Nephron progenitor cell (in vitro differentiated cells): ENCODE measurements at regions not wholly inside any gene's neighbourhood (a gene's known extent, or its start where the extent isn't known, plus 50 kb on each side); places are given as distances from the start of the nearest gene placed in this dataset.

Experiments
- DNase-seq: peaks from one replicate; pipeline ENCODE4 v3.0.0; 2021
- H3K27ac Mint-ChIP-seq: 2 replicates; pipeline ENCODE4 v1.8.0; 2021; ENCODE audit warnings: mild to moderate bottlenecking, moderate library complexity, mixed read lengths
- H3K27me3 Mint-ChIP-seq: 2 replicates; pipeline ENCODE4 v1.8.0; 2021; ENCODE audit warnings: mild to moderate bottlenecking, low read depth, mixed read lengths; ENCODE audit not compliant: poor library complexity
- H3K36me3 Mint-ChIP-seq: 2 replicates; pipeline ENCODE4 v1.8.0; 2021; ENCODE audit warnings: low read depth, mixed read lengths
- H3K4me1 Mint-ChIP-seq: 2 replicates; pipeline ENCODE4 v1.8.0; 2021; ENCODE audit warnings: mixed read lengths
- H3K4me3 Mint-ChIP-seq: 2 replicates; pipeline ENCODE4 v1.8.0; 2021; ENCODE audit warnings: mild to moderate bottlenecking, moderate library complexity, mixed read lengths
- H3K9me3 Mint-ChIP-seq: 2 replicates; pipeline ENCODE4 v1.8.0; 2021; ENCODE audit warnings: mild to moderate bottlenecking, moderate library complexity, mixed read lengths
- TF ChIP-seq, protein P1 (sequence below): fragments of 200-600 bp; sonication (generic); IDR thresholded peaks from 2 replicates; pipeline ENCODE4 v1.5.0; 2021; ENCODE audit warnings: antibody characterized with exemption

GRCh38 chr4:130851107-130851506, 1755.2 kb downstream of the C4orf33 start:
- no peaks in the 10 kb centered on the region for H3K4me1 Mint-ChIP-seq
- TF ChIP-seq, protein P1, sequence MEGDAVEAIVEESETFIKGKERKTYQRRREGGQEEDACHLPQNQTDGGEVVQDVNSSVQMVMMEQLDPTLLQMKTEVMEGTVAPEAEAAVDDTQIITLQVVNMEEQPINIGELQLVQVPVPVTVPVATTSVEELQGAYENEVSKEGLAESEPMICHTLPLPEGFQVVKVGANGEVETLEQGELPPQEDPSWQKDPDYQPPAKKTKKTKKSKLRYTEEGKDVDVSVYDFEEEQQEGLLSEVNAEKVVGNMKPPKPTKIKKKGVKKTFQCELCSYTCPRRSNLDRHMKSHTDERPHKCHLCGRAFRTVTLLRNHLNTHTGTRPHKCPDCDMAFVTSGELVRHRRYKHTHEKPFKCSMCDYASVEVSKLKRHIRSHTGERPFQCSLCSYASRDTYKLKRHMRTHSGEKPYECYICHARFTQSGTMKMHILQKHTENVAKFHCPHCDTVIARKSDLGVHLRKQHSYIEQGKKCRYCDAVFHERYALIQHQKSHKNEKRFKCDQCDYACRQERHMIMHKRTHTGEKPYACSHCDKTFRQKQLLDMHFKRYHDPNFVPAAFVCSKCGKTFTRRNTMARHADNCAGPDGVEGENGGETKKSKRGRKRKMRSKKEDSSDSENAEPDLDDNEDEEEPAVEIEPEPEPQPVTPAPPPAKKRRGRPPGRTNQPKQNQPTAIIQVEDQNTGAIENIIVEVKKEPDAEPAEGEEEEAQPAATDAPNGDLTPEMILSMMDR: no peak
- H3K27me3 Mint-ChIP-seq: peaks cover 6% of the 10 kb centered on the region
- DNase-seq: no peak
- H3K27ac Mint-ChIP-seq: no peak overlapping the region
- H3K9me3 Mint-ChIP-seq: peaks cover 9% of the 10 kb centered on the region
- no peak overlapping the region for H3K4me3 Mint-ChIP-seq
- H3K36me3 Mint-ChIP-seq: no peaks in the 10 kb centered on the region

GRCh38 chr4:130851932-130852331, 1756.0 kb downstream of the C4orf33 start:
- Mint-ChIP-seq H3K36me3 (no peaks in the 10 kb centered on the region), H3K9me3 (peaks cover 9% of the 10 kb centered on the region), H3K4me1 (no peaks in the 10 kb centered on the region), H3K4me3 (no peak overlapping the region), H3K27ac (no peak overlapping the region), H3K27me3 (no peaks in the 10 kb centered on the region)
- TF ChIP-seq, protein P1: no peak
- no peak for DNase-seq

DNA sequence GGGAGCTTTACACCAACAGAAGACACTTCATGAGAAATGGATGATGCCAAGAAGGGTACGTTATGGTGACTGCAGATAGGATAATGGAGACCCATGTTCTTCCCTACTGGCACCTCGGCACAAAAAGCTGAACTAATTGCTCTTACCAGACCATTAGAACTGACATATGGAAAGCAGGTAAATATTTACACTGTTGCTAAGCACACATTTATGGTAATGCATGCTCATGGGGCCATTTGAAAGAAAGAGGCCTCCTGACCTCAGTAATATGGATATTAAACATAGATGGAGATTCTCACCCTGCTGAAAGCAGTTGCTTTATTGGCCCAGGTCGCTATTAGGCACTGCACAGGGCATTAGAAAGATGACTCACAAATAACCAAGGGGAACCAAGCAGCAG, 1759.6 kb downstream of the C4orf33 start:
- H3K27ac Mint-ChIP-seq: no peak overlapping the region
- no peak overlapping the region for H3K4me3 Mint-ChIP-seq
- no peaks in the 10 kb centered on the region for H3K36me3 Mint-ChIP-seq
- H3K9me3 Mint-ChIP-seq: no peaks in the 10 kb centered on the region
- H3K4me1 Mint-ChIP-seq: no peaks in the 10 kb centered on the region
- H3K27me3 Mint-ChIP-seq: no peaks in the 10 kb centered on the region
- TF ChIP-seq, protein P1: no peak
- DNase-seq: no peak

- TF ChIP-seq, protein P1: no peak
- DNase-seq: no peak
- H3K4me1 Mint-ChIP-seq: no peaks in the 10 kb centered on the region
- no peak overlapping the region for H3K4me3 Mint-ChIP-seq
- H3K27ac Mint-ChIP-seq: no peak overlapping the region
- no peaks in the 10 kb centered on the region for H3K36me3 Mint-ChIP-seq
- no peaks in the 10 kb centered on the region for H3K9me3 Mint-ChIP-seq
- H3K27me3 Mint-ChIP-seq: no peaks in the 10 kb centered on the region
Measured at GRCh38 chr4:130859991-130860390, 1764.0 kb downstream of the C4orf33 start.

DNA sequence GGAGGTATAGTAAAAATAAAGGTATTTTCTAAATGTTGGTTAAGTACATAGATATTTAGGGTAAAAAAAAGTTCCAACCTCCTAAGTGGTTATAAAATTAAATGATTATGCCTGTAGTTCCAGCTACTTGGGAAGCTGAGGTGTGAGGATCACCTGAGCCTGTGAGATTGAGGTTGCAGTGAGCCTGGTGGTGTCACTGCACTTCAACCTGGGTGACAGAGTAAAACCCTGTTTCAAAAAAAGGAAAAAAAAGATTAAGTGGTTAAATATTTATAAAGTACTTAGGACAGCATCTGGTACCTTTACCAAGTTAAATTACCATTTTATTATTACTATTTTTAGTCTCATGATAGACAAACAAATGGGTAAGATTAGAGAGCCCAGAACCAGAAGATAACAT, 1801.0 kb downstream of the C4orf33 start:
- DNase-seq: no peak
- Mint-ChIP-seq H3K4me1 (no peaks in the 10 kb centered on the region), H3K36me3 (no peaks in the 10 kb centered on the region), H3K27ac (no peak overlapping the region), H3K9me3 (no peaks in the 10 kb centered on the region), H3K27me3 (no peaks in the 10 kb centered on the region), H3K4me3 (no peak overlapping the region)
- TF ChIP-seq, protein P1: no peak

GRCh38 chr4:130901321-130901720, 1805.4 kb downstream of the C4orf33 start:
- H3K9me3 Mint-ChIP-seq: no peaks in the 10 kb centered on the region
- TF ChIP-seq, protein P1: no peak
- no peaks in the 10 kb centered on the region for H3K36me3 Mint-ChIP-seq
- no peak overlapping the region for H3K27ac Mint-ChIP-seq
- no peak for DNase-seq
- no peaks in the 10 kb centered on the region for H3K4me1 Mint-ChIP-seq
- H3K4me3 Mint-ChIP-seq: no peak overlapping the region
- no peaks in the 10 kb centered on the region for H3K27me3 Mint-ChIP-seq
